ENCODE measurements at regions not wholly inside any gene's neighbourhood (a gene's known extent, or its start where the extent isn't known, plus 50 kb on each side); places are given as distances from the start of the nearest gene placed in this dataset.

DNA sequence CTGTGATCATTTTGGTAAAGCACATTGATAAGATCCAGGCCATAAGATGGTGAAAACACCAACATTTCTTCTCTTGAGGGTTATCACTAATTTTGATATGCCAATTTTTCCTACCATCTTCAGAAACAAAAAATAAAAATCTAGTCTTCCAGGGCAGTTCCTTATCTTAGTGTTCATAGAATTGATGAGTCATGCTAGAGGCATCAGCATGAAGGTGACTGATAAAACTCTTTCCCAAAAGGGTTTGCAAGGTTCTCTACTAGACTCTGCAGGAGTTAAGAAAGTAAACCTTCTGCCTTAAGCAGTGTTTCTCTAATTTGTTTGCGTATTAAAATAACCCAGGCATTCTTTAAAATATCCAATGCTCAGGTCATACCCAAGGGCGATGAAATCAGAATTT, 483.1 kb upstream of the CNTNAP2 start:
- TF ChIP-seq, protein P1, sequence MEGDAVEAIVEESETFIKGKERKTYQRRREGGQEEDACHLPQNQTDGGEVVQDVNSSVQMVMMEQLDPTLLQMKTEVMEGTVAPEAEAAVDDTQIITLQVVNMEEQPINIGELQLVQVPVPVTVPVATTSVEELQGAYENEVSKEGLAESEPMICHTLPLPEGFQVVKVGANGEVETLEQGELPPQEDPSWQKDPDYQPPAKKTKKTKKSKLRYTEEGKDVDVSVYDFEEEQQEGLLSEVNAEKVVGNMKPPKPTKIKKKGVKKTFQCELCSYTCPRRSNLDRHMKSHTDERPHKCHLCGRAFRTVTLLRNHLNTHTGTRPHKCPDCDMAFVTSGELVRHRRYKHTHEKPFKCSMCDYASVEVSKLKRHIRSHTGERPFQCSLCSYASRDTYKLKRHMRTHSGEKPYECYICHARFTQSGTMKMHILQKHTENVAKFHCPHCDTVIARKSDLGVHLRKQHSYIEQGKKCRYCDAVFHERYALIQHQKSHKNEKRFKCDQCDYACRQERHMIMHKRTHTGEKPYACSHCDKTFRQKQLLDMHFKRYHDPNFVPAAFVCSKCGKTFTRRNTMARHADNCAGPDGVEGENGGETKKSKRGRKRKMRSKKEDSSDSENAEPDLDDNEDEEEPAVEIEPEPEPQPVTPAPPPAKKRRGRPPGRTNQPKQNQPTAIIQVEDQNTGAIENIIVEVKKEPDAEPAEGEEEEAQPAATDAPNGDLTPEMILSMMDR (conservative IDR thresholded peaks at IDR 0.05; ENCODE audit: low read length), result no peak
- TF ChIP-seq EZH2phosphoT487 (IDR thresholded peaks at IDR 0.05; ENCODE audit: borderline replicate concordance, low read depth, low read length), result no peak

All from OCI-LY7 (cell line).